HG02970 (cell line): ENCODE measurements at regions not wholly inside any gene's neighbourhood (a gene's known extent, or its start where the extent isn't known, plus 50 kb on each side); places are given as distances from the start of the nearest gene placed in this dataset.

Experiments
- ATAC-seq: cut with Tn5 transposase; IDR thresholded peaks from one replicate; pipeline ENCODE4 v1.9.1; 2021; ENCODE audit warnings: mild to moderate bottlenecking, moderate library complexity, moderate number of reproducible peaks; ENCODE audit not compliant: unreplicated experiment, low FRiP score

DNA sequence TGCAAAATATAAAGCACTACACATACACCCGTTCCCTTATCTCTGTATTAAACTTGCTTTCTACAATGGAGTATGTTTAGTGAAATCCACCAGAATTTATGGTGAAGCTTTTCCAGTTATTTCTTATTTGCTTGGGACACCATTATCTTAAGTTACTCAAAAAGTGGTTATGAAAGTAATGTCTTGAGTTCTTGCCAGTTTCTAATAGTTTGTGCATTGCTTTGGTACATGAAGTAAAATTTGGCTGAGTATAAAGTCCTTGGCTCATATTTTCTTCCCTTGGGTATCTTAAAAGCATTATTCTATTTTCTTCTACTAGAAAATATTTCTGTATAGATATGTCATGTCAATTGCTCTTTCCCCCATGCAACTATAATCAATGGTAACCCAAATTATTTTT lies 85.2 kb downstream of the POLR1F start:
- ATAC-seq: no peak

GRCh38 chr7:19621740-19622139 lies 87.1 kb downstream of the POLR1F start:
- no peak for ATAC-seq

GRCh38 chr7:19620470-19620869 lies 88.4 kb downstream of the POLR1F start:
- no peak for ATAC-seq

GRCh38 chr7:19619122-19619521 lies 89.7 kb downstream of the POLR1F start:
- no peak for ATAC-seq

DNA sequence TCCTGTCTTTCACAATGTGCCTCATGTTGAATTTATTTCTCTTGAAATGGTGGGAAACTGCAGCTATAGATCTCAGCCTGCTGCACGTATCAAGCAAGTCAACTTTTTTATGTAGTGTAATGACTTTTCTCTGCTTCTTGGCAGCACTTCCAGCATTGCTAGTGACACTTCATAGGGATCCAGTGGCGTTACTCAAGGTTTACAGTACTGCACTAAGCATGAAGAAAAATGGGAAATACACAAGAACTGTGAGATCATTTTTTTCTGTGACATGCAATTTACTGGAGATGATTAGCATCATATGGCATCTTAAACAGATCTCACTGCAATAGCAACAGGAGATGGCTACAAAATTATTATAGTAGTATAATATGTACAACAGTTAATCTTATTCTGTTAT lies 90.9 kb downstream of the POLR1F start:
- no peak for ATAC-seq

- ATAC-seq: no peak
These were observed 98.5 kb downstream of the POLR1F start for GRCh38 chr7:19610194-19610943.

DNA sequence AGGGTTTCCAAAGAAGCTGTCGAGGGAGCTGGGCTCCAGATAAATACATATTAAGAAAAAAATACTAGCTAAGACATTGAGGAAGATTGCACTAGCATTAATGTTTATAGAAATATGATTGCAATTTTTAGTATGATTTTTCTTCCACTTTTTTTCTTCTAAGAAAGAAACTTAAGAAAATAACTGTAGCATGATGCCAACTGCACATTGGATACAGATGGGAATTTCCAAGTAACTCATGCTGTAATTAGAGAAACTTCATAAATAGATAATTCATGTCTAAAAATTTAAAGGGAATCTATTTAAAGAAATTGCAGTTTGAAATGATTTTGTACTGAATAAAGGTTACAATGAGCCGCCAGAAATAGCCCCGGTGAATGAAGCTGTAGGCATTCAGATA lies 119.4 kb downstream of the POLR1F start:
- no peak for ATAC-seq

GRCh38 chr7:19587291-19587690 lies 121.5 kb downstream of the POLR1F start:
- ATAC-seq: peak; percentile 73

DNA sequence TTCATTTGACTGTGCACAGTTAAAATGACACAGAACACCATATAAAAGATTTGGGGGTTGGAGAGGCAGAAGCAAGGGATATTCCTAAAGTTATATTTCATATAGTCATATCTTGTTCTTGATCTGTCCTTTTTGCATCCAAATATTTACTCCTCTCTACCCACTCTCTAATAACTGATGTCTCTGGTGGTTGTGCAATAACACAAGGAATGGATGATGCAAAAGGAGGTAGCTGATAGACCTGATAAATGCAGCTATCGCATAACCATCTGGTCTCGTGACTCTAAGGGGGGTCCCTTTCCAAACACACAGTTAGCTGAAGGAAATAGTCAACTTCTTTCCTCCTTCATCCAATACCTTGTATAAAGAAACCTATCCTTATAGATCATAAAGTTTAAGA lies 123.1 kb downstream of the POLR1F start:
- ATAC-seq: no peak

DNA sequence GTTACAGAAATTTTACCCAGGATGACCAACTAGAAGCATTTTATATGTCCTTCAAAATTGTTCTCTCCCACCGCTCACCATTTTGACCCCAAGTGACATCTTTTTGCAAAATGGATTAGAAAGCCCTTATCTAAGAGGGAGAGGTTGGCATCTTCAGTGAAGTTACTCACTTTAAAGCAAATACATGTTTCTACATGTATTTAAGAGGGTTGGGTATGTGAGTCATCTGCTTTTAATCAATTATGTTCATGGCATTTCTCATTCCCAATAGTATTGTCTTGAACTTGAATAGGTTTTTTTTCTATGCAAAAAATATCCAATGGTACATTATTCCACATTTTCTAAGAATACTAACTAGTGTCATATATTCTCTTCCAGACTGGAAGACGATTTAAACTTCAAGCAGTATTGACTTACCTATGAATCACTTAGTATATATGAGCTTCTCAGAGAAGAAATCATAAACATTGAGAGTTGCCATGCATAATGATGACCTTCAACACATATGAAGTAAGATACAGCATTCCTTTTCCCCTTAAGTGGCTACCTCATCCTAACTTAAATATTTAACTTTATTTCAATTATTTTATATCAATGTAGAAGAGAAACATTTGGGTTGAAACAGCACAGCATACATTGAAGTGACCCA lies 132.8 kb downstream of the POLR1F start:
- no peak for ATAC-seq

- no peak for ATAC-seq
These were observed 134.7 kb downstream of the POLR1F start for GRCh38 chr7:19574131-19574530.

DNA sequence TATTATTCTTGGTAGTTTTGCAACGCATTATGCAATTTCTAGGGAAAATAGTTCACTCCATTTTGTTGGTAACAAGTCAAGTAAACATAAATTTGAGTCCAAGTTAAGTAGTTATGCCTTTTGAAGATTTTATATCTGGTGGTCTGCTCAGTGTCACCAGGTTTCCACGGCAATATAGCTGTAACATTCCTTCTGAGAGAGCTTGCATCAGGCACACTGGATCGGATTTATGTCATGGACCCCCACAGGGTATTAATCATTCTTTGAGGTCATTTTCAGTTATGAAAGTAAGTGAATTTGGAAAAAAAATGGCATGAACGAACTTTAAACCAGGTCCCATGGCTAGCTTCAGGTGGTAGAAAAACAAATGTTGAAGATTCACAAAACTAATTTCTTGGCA lies 136.3 kb downstream of the POLR1F start:
- no peak for ATAC-seq

DNA sequence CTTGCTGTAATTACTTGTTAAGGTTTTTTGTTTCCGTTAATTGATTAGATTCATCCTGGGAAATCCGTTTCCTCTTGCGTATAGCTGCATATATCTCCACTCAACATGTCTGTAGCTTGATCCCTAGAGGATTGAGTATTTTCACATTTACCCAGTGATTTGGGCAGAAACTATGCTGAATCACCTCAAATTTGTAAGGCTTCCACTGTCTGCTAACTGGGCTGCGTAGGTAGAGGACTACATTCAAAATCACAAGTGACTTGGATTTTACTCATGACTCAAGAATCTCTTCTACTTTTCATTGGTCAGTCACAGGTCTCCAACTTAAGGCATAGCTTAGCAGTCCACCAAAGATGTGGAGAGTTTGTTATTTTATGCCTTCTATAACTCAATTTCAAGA lies 141.8 kb downstream of the POLR1F start:
- ATAC-seq: no peak

DNA sequence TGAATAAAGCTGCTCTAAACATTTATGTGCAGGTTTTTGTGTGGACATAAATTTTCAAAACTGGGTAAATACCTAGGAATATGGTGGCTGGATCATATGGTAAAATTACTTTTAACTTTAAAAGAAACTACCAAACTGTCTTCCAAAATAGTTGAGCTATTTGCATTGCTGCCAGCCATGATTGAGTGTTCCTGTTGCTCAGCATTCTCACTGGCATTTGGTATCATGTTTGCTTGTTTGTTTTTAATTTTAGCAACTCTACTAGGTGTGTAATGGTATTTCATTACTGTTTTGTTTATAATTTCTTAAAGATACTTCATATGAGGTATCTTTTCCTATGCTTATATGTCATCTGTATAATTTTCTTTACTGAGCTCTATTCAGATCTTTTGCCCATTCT lies 143.2 kb downstream of the POLR1F start:
- ATAC-seq: no peak

DNA sequence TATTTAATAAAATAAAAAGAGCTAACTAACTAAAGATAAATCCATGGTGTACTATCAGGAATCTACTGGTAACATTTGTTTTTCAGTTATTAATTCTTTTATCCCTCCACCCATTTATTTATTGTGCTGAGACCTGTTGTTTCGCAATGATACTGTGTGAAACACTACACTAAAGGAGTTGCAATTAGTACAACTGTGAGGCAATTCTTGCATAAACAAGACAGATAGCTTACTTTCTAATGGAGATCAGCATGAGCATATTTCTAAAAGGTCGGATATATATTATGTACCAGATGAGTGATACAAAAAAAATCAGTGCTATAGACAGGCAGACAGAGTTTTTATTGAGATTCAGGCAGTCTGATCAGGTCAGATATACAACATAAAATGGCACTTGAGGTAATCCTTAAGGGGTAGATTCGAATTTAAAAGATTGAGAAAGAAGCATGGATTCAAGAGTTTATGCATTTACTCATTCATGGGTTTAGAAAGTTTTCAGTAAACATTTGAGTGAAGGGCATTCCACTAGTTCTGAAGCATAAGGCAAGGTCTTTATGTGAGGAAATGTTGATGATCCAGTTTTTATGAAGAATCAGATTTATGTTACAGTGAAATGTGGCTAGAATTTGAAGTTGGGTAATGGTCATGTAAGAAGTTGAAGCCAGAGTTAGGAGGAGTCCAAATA lies 147.6 kb downstream of the POLR1F start:
- ATAC-seq: no peak

DNA sequence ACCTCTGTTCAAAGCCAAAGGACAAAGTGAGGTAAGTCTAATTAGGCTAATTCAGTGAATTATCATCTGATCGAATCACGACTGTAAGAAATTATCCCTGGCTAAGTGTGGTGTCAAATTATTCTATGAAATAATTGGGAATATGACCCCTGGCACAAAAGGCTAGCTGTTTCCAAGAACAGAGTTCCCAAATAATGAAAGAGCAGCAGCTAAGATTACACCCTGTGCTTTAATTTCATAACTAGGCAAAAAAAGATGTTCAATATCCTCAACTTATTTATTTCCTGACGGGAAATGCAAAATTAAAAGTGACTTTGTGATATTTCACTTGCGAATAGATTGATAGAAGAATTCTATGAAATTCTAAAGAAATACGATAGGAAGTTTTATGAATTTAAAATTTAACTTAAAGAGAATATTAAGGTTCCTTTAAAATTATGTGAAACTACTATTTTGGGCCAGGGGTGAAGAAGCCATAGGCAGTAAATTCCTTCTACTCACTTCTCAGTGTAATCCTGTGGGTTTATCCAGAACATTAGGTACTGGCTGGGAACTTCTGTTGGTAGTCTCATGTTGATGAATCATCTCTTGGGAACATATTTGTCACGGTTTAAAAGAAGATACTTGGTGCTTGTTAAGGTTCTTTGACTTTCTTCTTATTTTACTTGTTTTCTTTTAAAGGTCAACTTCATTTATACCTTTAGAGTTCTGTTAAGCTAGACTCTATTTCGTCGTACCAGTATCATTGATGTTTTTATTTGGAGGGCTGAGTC lies 148.5 kb downstream of the POLR1F start:
- ATAC-seq: no peak

DNA sequence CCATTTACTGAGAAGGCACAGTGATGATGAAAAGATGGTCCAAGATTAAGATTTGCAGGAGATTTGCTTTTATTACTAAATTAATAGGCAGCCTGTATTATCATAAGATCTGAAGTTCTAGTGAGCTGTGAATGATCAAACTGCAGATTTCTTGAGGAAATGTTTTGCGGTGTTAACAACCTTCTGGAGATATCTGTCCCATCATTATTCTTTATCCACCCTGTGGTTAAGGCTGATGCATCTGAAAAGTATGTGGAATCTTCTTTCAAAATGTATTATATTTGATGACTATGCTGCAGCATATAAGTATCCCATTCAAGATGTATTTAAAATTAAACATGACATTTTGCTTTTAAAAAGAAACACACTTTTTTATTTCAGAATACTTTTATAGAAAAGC lies 150.3 kb downstream of the POLR1F start:
- ATAC-seq: no peak

GRCh38 chr7:19557726-19558465 lies 150.9 kb downstream of the POLR1F start:
- no peak for ATAC-seq

DNA sequence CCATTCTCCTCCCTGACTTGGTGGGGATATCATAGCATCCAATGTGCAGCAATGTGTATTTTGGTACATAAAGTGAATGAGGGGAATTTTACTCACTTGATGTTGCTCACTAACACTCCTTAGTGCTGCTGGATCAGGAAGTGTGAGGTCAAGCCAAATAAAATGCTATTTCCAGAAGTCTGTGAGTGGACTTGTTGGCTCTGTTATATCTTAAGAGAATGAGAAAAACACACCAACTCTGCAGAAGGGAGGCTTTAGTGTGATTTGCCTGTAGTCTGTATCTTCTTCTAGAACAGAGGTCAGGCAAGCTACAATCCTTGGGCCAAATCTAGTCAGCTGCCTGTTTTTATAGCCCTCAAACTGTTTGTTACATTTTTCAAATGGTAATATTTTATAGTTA lies 154.3 kb downstream of the POLR1F start:
- no peak for ATAC-seq

- ATAC-seq: no peak
These were observed 156.3 kb downstream of the POLR1F start for GRCh38 chr7:19552576-19552975.
